Immature natural killer cell (primary cell): ENCODE measurements at regions not wholly inside any gene's neighbourhood (a gene's known extent, or its start where the extent isn't known, plus 50 kb on each side); places are given as distances from the start of the nearest gene placed in this dataset.

Experiments used
- DNase-seq, 3 donors: peaks; one replicate each; pipeline ENCODE4 v3.0.0; 2022; ENCODE audit warnings: mixed read lengths in 1 of 3
- H3K27ac Mint-ChIP-seq, 6 donors: one replicate each; pipeline ENCODE4 v1.8.0; 2020; ENCODE audit warnings: mixed read lengths in 6 of 6, mild to moderate bottlenecking in 5 of 6, inconsistent platforms in 4 of 6, moderate library complexity in 3 of 6
- H3K27me3 Mint-ChIP-seq, 3 donors: one replicate each; pipeline ENCODE4 v1.8.0; 2020 to 2021; ENCODE audit warnings: low read depth in 3 of 3, mild to moderate bottlenecking in 3 of 3, mixed read lengths in 3 of 3, moderate library complexity in 3 of 3, inconsistent platforms in 1 of 3
- H3K36me3 Mint-ChIP-seq, 3 donors: one replicate each; pipeline ENCODE4 v1.8.0; 2020; ENCODE audit warnings: mixed read lengths in 3 of 3, inconsistent platforms in 2 of 3, mild to moderate bottlenecking in 2 of 3
- H3K4me1 Mint-ChIP-seq, 2 donors: one replicate each; pipeline ENCODE4 v1.8.0; 2020; ENCODE audit warnings: inconsistent platforms in 2 of 2, mild to moderate bottlenecking in 2 of 2, mixed read lengths in 2 of 2, moderate library complexity in 1 of 2
- H3K4me3 Mint-ChIP-seq, 5 donors: one replicate each; pipeline ENCODE4 v1.8.0; 2020; ENCODE audit warnings: mild to moderate bottlenecking in 5 of 5, mixed read lengths in 5 of 5, inconsistent platforms in 3 of 5, moderate library complexity in 3 of 5
- H3K9me3 Mint-ChIP-seq, 6 donors: one replicate each; pipeline ENCODE4 v1.8.0; 2020; ENCODE audit warnings: mild to moderate bottlenecking in 6 of 6, mixed read lengths in 6 of 6, inconsistent platforms in 4 of 6, moderate library complexity in 3 of 6

DNA sequence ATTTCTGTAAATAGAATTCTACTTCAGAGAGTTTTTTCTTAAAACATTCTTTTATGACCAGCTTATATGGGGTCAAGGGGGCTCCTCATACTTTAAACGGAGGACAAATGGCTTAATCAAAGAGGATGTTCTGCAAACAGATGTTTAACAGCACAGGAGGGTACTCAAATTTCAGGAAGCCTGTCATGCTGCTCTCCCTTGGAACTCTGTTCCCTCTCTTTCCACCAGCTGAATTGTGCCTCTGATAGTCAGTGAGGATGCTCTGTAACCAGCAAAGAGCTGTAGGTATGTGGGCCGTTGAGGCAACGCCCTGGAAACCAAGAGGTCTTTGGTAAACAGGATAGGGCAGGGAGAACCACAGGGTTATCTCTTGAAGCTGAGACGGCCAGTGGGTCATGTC, 161.1 kb downstream of the C5orf15 start:
- Mint-ChIP-seq H3K4me3 (no peak overlapping the region), H3K4me1 (no peaks in the 10 kb centered on the region), H3K36me3 (no peaks in the 10 kb centered on the region), H3K27me3 (peaks cover 0 to 8% (median 4%) of the 10 kb centered on the region in 3 donors), H3K9me3 (no peaks in the 10 kb centered on the region), H3K27ac (no peak overlapping the region)
- no peak for DNase-seq

DNA sequence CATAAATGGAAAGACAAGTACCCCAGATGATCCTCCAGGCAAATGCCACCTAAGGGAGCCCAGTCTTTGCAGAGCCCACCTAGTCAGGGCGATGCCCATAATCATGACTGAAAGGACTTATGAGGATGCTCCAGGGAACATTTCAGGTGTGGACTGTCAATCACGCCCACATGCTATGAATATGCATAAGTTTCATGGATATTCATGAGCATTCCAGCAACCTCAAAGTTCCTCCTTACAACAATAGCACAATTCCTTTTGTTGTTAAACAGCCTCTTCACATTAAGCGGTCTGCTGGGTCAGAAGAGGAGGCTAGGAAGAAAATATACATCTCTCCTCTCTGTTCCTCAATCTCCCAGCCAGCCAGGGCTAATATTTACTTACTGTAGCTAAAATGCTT, 161.6 kb downstream of the C5orf15 start:
- no peak overlapping the region for H3K27ac Mint-ChIP-seq
- no peaks in the 10 kb centered on the region for H3K4me1 Mint-ChIP-seq
- H3K27me3 Mint-ChIP-seq = peaks cover 0 to 5% (median 5%) of the 10 kb centered on the region in 3 donors
- DNase-seq = no peak
- H3K9me3 Mint-ChIP-seq = no peaks in the 10 kb centered on the region
- no peak overlapping the region for H3K4me3 Mint-ChIP-seq
- H3K36me3 Mint-ChIP-seq = no peaks in the 10 kb centered on the region

GRCh38 chr5:133801955-133802751, 166.3 kb downstream of the C5orf15 start:
- no peaks in the 10 kb centered on the region for H3K36me3 Mint-ChIP-seq
- peaks cover 5 to 7% (median 5%) of the 10 kb centered on the region in 3 donors for H3K27me3 Mint-ChIP-seq
- no peak for DNase-seq
- no peaks in the 10 kb centered on the region for H3K4me1 Mint-ChIP-seq
- no peak overlapping the region for H3K4me3 Mint-ChIP-seq
- H3K27ac Mint-ChIP-seq = no peak overlapping the region
- peaks cover 0 to 2% (median 0%) of the 10 kb centered on the region in 6 donors for H3K9me3 Mint-ChIP-seq

GRCh38 chr5:133801431-133801830, 167.0 kb downstream of the C5orf15 start:
- DNase-seq = no peak
- Mint-ChIP-seq H3K4me3 (no peak overlapping the region), H3K4me1 (no peaks in the 10 kb centered on the region), H3K27me3 (peaks cover 5 to 7% (median 5%) of the 10 kb centered on the region in 3 donors), H3K9me3 (peaks cover 0 to 2% (median 0%) of the 10 kb centered on the region in 6 donors), H3K27ac (no peak overlapping the region), H3K36me3 (no peaks in the 10 kb centered on the region)

- no peaks in the 10 kb centered on the region for H3K4me1 Mint-ChIP-seq
- no peaks in the 10 kb centered on the region for H3K36me3 Mint-ChIP-seq
- no peak overlapping the region for H3K4me3 Mint-ChIP-seq
- no peak for DNase-seq
- peaks cover 2 to 6% (median 5%) of the 10 kb centered on the region in 3 donors for H3K27me3 Mint-ChIP-seq
- H3K9me3 Mint-ChIP-seq = peaks cover 0 to 2% (median 0%) of the 10 kb centered on the region in 6 donors
- H3K27ac Mint-ChIP-seq = no peak overlapping the region
These were observed 168.7 kb downstream of the C5orf15 start for GRCh38 chr5:133799571-133800237.

DNA sequence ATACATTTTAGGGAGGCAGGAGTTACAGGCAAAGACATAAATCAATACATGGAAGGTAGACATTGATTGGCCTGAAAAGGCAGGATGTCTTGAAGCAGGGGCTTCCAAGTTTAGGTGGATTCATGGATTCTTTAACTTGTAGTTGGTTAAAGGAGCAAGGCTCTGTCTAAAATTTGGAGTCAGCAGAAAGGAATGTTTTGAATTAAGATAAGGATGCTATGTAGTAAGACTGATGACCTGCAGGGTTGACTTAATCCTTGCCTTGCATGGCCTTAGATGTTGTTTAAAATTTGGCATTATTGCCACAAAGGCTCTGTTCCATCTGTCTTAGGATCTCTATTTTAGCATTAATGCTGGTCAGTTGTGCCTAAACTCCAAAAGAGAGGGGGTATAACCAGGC, 171.3 kb downstream of the C5orf15 start:
- no peaks in the 10 kb centered on the region for H3K4me1 Mint-ChIP-seq
- peaks cover 2 to 6% (median 5%) of the 10 kb centered on the region in 3 donors for H3K27me3 Mint-ChIP-seq

GRCh38 chr5:133796186-133796585, 172.2 kb downstream of the C5orf15 start:
- DNase-seq = no peak
- Mint-ChIP-seq H3K27me3 (peaks cover 2 to 4% (median 2%) of the 10 kb centered on the region in 3 donors), H3K36me3 (no peaks in the 10 kb centered on the region), H3K27ac (no peak overlapping the region), H3K9me3 (peaks cover 0 to 2% (median 0%) of the 10 kb centered on the region in 6 donors), H3K4me1 (no peaks in the 10 kb centered on the region), H3K4me3 (no peak overlapping the region)

More for the DNA sequence above, 171.3 kb downstream of the C5orf15 start:
- peaks cover 0 to 2% (median 0%) of the 10 kb centered on the region in 6 donors for H3K9me3 Mint-ChIP-seq
- H3K27ac Mint-ChIP-seq = no peak overlapping the region
- H3K36me3 Mint-ChIP-seq = no peaks in the 10 kb centered on the region
- no peak overlapping the region for H3K4me3 Mint-ChIP-seq
- no peak for DNase-seq

DNA sequence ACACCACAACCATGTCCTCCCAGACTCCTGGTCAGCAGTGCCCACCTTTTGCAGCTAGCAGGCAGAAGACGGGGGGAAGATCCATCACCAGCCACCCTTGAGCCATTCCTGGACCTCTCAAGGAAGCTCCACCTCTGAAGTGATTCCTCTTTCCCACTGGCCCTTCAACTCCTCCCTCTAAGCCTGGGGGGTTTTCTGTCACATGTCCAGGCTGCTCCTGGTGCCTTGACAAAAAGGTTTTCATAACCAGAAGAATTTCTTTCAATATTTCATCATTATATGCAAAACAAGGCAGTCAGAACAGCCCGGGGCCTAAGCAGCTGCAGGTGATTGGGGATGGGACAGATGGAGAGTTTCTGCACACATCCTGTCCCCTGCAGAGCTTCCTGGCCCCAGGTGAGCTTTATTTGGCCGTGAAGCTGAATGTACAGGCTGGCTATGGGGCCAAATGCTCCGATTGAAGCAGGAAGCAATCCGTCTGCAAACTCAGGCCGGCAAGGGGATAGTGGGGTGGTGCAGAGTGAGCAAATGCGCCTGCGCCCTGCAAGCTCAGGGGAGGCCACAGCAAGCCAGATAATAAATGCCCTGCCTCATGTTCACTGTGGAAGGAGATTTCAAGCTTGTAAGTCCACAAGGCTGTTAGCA, 173.5 kb downstream of the C5orf15 start:
- no peak for DNase-seq
- Mint-ChIP-seq H3K4me3 (no peak overlapping the region), H3K27me3 (peaks cover under 1 to 3% (median 2%) of the 10 kb centered on the region in 3 donors), H3K36me3 (no peaks in the 10 kb centered on the region), H3K9me3 (peaks cover 0 to under 1% (median 0%) of the 10 kb centered on the region in 6 donors), H3K4me1 (no peaks in the 10 kb centered on the region), H3K27ac (no peak overlapping the region)

GRCh38 chr5:133793756-133794465, 174.5 kb downstream of the C5orf15 start:
- no peak for DNase-seq
- no peaks in the 10 kb centered on the region for H3K36me3 Mint-ChIP-seq
- H3K27ac Mint-ChIP-seq = no peak overlapping the region
- H3K4me3 Mint-ChIP-seq = no peak overlapping the region
- peaks cover 0 to 2% (median 2%) of the 10 kb centered on the region in 3 donors for H3K27me3 Mint-ChIP-seq
- no peaks in the 10 kb centered on the region for H3K4me1 Mint-ChIP-seq
- H3K9me3 Mint-ChIP-seq = no peaks in the 10 kb centered on the region

DNA sequence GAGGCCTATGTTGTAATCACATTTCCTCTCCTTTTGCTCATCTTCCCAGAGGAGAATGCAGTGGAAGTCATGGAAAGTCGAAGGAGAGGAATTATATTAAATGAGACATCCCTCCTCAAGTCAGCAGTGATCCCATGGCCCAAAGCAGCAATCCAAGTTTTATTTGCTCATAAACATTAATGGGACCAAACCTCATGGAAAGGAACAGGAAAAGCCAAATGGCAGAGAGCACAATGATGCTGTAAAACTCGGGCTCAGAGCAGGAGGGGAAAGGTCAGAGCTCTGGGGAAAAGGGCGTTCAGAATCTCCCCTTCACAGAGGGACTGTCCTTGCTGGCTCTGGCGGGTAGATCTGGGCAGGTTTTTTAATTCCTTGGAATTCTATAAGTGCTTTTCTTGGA, 175.8 kb downstream of the C5orf15 start:
- Mint-ChIP-seq H3K4me1 (no peaks in the 10 kb centered on the region), H3K27ac (no peak overlapping the region), H3K4me3 (no peak overlapping the region), H3K27me3 (peaks cover 0 to 3% (median 2%) of the 10 kb centered on the region in 3 donors), H3K36me3 (no peaks in the 10 kb centered on the region), H3K9me3 (no peaks in the 10 kb centered on the region)
- DNase-seq = no peak

- Mint-ChIP-seq H3K27ac (no peak overlapping the region), H3K27me3 (peaks cover 0 to 3% (median 2%) of the 10 kb centered on the region in 3 donors), H3K4me3 (no peak overlapping the region), H3K4me1 (no peaks in the 10 kb centered on the region), H3K9me3 (no peaks in the 10 kb centered on the region), H3K36me3 (no peaks in the 10 kb centered on the region)
- no peak for DNase-seq
These were observed 176.4 kb downstream of the C5orf15 start for GRCh38 chr5:133792024-133792423.

GRCh38 chr5:133790898-133791297, 177.5 kb downstream of the C5orf15 start:
- no peaks in the 10 kb centered on the region for H3K36me3 Mint-ChIP-seq
- H3K9me3 Mint-ChIP-seq = no peaks in the 10 kb centered on the region
- H3K4me1 Mint-ChIP-seq = no peaks in the 10 kb centered on the region
- no peak overlapping the region for H3K4me3 Mint-ChIP-seq
- H3K27me3 Mint-ChIP-seq = peaks cover 0 to 3% (median 2%) of the 10 kb centered on the region in 3 donors
- DNase-seq = no peak
- no peak overlapping the region for H3K27ac Mint-ChIP-seq

DNA sequence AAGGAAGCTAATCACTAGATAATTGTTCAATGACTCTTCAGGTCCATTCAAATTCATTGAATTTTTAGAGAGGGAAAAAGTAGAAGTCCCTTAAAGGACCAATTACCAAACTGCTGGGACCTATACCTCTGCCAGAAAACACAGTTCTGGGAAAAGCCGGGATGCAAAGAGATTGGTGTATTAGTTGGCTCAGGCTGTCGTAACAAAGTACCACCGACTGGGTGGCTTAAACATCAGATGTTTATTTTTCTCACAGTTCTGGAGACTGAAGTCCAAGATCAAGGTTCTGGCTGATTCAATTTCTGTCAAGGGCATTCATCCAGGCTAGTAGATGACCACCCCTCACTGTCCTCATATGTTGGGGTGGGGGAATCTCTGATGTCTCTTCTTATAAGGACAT, 177.1 kb upstream of the FSTL4 start:
- no peak overlapping the region for H3K27ac Mint-ChIP-seq
- no peaks in the 10 kb centered on the region for H3K4me1 Mint-ChIP-seq
- H3K4me3 Mint-ChIP-seq = no peak overlapping the region
- H3K27me3 Mint-ChIP-seq = peaks cover 0 to 3% (median 2%) of the 10 kb centered on the region in 3 donors
- DNase-seq = no peak
- no peaks in the 10 kb centered on the region for H3K36me3 Mint-ChIP-seq
- peaks cover 0 to 3% (median 0%) of the 10 kb centered on the region in 6 donors for H3K9me3 Mint-ChIP-seq
